GM12875 (cell line): ENCODE measurements at regions not wholly inside any gene's neighbourhood (a gene's known extent, or its start where the extent isn't known, plus 50 kb on each side); places are given as distances from the start of the nearest gene placed in this dataset.

ENCODE experiments used
- H3K4me3 ChIP-seq: one replicate; pipeline ENCODE4 v1.5.1; 2011; ENCODE audit warnings: low read depth, low read length, control low read depth
- TF ChIP-seq, protein P1 (sequence below): IDR thresholded peaks from 2 replicates; pipeline ENCODE4 v1.5.1; 2011; ENCODE audit warnings: low read depth, mild to moderate bottlenecking, control low read depth, inconsistent platforms, low read length, moderate library complexity, borderline replicate concordance; ENCODE audit not compliant: insufficient read depth

DNA sequence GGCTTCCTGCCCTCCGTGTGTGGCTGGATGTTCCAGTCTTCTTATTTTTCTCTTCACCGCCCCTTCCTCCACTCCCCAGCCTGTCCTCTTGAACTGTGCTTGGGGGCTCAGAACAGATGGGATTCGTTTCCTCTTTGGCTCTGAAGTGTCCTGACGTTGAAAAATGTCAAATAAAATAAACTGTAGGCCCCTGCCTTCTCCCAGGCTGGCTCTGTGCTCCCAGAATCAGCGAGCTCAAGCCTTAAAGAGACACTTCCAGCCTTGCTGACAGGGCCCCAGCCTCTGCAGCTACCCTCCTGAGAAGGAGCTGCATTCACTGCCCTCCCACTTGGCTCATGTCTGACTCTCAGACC is 104.2 kb upstream of the IPO9 start:
- no peak overlapping the region for H3K4me3 ChIP-seq
- TF ChIP-seq, protein P1, sequence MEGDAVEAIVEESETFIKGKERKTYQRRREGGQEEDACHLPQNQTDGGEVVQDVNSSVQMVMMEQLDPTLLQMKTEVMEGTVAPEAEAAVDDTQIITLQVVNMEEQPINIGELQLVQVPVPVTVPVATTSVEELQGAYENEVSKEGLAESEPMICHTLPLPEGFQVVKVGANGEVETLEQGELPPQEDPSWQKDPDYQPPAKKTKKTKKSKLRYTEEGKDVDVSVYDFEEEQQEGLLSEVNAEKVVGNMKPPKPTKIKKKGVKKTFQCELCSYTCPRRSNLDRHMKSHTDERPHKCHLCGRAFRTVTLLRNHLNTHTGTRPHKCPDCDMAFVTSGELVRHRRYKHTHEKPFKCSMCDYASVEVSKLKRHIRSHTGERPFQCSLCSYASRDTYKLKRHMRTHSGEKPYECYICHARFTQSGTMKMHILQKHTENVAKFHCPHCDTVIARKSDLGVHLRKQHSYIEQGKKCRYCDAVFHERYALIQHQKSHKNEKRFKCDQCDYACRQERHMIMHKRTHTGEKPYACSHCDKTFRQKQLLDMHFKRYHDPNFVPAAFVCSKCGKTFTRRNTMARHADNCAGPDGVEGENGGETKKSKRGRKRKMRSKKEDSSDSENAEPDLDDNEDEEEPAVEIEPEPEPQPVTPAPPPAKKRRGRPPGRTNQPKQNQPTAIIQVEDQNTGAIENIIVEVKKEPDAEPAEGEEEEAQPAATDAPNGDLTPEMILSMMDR: no peak

DNA sequence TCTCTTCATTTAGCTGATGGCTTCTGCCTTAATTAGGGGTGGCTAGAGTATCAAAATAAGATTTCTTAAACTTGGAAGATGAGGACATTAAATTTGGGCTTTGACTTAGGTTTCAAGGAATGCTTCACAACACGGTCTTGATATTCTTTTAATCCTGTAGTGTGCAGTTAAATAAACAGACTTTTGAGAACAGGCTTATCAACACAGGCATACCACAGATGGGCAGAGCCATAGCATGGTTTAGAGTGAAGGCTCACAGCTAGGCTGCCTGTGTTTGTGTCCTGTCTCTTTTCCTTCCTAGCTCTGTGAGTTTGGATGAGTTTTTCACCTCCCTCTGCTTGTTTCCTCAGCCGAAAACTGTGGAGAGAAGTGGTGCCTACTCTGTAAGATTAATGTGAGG is 102.3 kb upstream of the IPO9 start:
- H3K4me3 ChIP-seq: no peak overlapping the region
- TF ChIP-seq, protein P1: no peak

DNA sequence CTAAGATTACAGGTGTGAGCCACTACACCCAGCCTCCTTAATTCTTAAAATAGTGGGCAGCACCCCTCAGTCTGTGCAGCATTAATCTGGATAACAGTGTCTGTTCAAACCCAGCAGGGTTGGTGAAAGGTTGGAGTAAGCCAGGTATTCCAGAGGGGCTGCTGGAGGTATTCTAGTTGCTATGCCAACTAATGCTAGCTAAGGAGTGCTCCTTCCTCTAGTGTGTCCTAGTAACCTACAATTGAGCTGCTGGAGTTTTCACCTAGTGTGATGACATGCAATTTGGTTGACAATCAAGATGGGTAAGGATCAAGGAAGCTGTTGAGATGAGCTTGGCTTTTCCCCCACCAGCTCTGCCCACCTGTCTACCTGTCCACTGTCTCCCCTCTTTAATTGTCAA is 100.2 kb upstream of the IPO9 start:
- TF ChIP-seq, protein P1: no peak
- H3K4me3 ChIP-seq: no peak overlapping the region

DNA sequence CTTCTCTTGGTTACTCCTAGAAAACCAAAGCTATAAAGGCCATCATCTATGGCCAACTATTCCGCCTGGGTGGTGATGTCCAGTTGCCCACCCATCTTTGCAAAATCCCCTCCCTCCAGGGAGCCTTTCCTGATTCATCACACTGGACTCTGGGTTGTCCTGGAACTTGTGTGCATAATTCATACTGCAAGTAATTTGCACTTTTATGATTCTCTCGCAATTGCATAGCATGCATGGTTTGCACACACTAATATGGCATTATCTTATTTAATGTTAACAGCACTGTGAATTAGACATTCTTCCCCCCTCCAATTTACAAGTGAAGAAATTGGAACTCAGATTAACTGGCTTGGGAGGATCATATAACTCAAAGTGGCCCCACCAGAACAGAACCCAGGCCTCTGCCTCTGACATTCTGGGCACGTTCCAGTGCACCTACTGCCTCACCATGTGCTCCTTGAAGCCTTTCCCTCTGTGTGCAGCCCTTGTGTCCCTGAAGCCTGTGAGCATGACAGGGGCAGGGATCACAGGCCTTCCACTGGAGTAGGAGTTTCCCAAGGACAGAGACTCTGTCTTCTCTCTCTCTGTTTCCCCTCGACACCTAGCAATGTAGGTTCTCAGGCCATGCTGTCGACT is 98.9 kb upstream of the IPO9 start:
- TF ChIP-seq, protein P1: no peak

DNA sequence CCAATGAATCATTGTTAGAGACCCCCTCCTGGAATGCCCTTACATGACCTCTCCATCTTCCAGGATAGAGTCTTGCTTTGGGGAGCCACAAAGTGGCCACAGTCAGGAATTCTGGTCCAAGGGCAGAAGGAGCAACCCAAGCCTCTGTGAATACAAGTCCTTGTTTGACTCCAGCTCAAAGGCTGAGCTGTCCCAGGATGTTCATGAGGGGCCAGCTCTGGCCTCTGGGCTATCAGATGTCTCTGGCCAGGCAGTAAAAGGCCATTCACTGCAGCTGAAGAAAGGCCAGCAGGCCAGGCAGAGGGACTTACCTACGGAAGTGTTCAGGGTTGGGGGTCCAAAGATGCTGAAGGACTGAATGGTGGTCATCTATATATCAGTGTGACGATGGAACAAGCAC is 98.3 kb upstream of the IPO9 start:
- no peak overlapping the region for H3K4me3 ChIP-seq

More for the DNA sequence above, 98.9 kb upstream of the IPO9 start:
- H3K4me3 ChIP-seq: no peak overlapping the region

DNA sequence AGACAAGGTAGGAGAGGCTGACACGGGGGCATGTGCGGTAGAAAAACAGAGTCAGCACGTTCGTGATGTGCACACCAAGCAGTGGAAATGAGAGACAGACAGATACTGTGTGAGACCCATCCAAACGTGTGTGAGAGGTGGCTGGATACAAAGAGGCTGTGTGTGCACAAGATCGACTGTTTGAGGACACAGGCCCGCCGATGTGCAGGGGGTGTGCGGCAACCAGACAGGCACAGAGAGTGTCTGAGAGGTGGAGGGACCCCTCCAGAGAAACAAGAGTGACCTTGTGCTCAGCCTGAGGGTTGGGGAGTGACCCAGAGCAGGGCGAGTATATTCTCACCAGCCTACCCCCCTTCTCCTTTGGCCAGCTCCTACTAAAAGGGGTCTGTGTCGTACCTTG is 97.8 kb upstream of the IPO9 start:
- TF ChIP-seq, protein P1: no peak
- H3K4me3 ChIP-seq: no peak overlapping the region

More for the DNA sequence above, 98.3 kb upstream of the IPO9 start:
- TF ChIP-seq, protein P1: no peak

DNA sequence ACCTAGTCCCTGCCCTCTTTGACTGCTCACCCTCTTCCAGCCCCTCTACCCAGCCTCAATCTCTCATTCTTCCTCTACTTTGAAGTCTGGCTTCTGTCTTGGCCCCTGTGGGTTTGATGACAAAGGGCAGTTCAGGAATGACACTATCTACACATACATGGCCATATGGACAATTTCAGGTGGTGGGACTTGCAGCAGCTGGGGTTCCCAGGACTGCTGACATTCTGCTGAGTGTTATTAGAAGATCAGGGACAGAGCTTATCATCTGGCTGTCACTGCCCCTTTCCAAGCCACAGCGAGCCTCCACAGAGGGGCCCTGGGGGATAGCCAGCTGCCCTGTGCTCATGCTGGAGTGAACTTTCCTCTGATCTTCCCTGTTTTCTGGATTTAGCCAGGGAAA is 97.4 kb upstream of the IPO9 start:
- no peak overlapping the region for H3K4me3 ChIP-seq
- TF ChIP-seq, protein P1: no peak
